ENCODE measurements at regions not wholly inside any gene's neighbourhood (a gene's known extent, or its start where the extent isn't known, plus 50 kb on each side); places are given as distances from the start of the nearest gene placed in this dataset.

- no peak for TF ChIP-seq CTCF (IDR thresholded peaks at IDR 0.05)
- TF ChIP-seq POLR2A (IDR thresholded peaks at IDR 0.05): no peak
Observed at GRCh38 chr12:60223242-60223641, 627.4 kb downstream of the SLC16A7 start.

All from prostate gland (tissue), 2 donors.